Midbrain (tissue), 1 donor: ENCODE measurements at regions not wholly inside any gene's neighbourhood (a gene's known extent, or its start where the extent isn't known, plus 50 kb on each side); places are given as distances from the start of the nearest gene placed in this dataset.

Experiments
- DNase-seq: peaks from one replicate; lab custom pipeline; 2025; lab: John Stamatoyannopoulos, UW

GRCh38 chr1:114314576-114314975 is 160.9 kb upstream of the SYT6 start:
- no peak for DNase-seq

- no peak for DNase-seq
Observed at GRCh38 chr1:114314098-114314497, 160.4 kb upstream of the SYT6 start.

- DNase-seq: no peak
Observed at GRCh38 chr1:114310695-114311271, 157.1 kb upstream of the SYT6 start.

GRCh38 chr1:114302821-114303220 is 149.2 kb upstream of the SYT6 start:
- no peak for DNase-seq

- no peak for DNase-seq
Observed at GRCh38 chr1:114299331-114299975, 145.8 kb upstream of the SYT6 start.

- no peak for DNase-seq
Observed at GRCh38 chr1:114298008-114298407, 144.3 kb upstream of the SYT6 start.

GRCh38 chr1:114296413-114296812 is 142.7 kb upstream of the SYT6 start:
- DNase-seq: no peak

GRCh38 chr1:114295321-114295720 is 141.7 kb upstream of the SYT6 start:
- DNase-seq: no peak

- no peak for DNase-seq
Observed at GRCh38 chr1:114292835-114293234, 139.2 kb upstream of the SYT6 start.

- no peak for DNase-seq
Observed at GRCh38 chr1:114292194-114292593, 138.5 kb upstream of the SYT6 start.

GRCh38 chr1:114290776-114291175 is 137.1 kb upstream of the SYT6 start:
- DNase-seq: no peak

GRCh38 chr1:114290341-114290740 is 136.7 kb upstream of the SYT6 start:
- DNase-seq: no peak

GRCh38 chr1:114289824-114290223 is 136.2 kb upstream of the SYT6 start:
- DNase-seq: no peak

GRCh38 chr1:114289306-114289705 is 135.6 kb upstream of the SYT6 start:
- DNase-seq: no peak

GRCh38 chr1:114286960-114287359 is 133.3 kb upstream of the SYT6 start:
- no peak for DNase-seq

- no peak for DNase-seq
Observed at GRCh38 chr1:114286179-114286578, 132.5 kb upstream of the SYT6 start.

GRCh38 chr1:114282751-114283403 is 129.2 kb upstream of the SYT6 start:
- DNase-seq: peak; percentile 84

GRCh38 chr1:114278911-114279310 is 125.2 kb upstream of the SYT6 start:
- DNase-seq: no peak

- DNase-seq: no peak
Observed at GRCh38 chr1:114278430-114278829, 124.8 kb upstream of the SYT6 start.

GRCh38 chr1:114274621-114275317 is 121.1 kb upstream of the SYT6 start:
- DNase-seq: peak; percentile 19

- no peak for DNase-seq
Observed at GRCh38 chr1:114272593-114272992, 118.9 kb upstream of the SYT6 start.

- no peak for DNase-seq
Observed at GRCh38 chr1:114270718-114271117, 117.0 kb upstream of the SYT6 start.

GRCh38 chr1:114270282-114270681 is 116.6 kb upstream of the SYT6 start:
- no peak for DNase-seq
